Dedifferentiated amniotic fluid mesenchymal stem cell (primary cell): ENCODE measurements at regions not wholly inside any gene's neighbourhood (a gene's known extent, or its start where the extent isn't known, plus 50 kb on each side); places are given as distances from the start of the nearest gene placed in this dataset.
"Not testable (repeated sequence)": the region's sequence is repeated elsewhere in the genome, so short reads cannot be mapped to it uniquely, and the experiment has no call there.

Source experiments
- DNase-seq: peaks from one replicate; pipeline ENCODE4 v3.0.0-alpha.2; 2016; ENCODE audit errors: extremely low spot score

- DNase-seq = no peak
Observed at GRCh38 chr2:142716463-142717242, 160.8 kb upstream of the KYNU start.

- DNase-seq = no peak
Observed at GRCh38 chr2:142714600-142714999, 162.9 kb upstream of the KYNU start.

DNA sequence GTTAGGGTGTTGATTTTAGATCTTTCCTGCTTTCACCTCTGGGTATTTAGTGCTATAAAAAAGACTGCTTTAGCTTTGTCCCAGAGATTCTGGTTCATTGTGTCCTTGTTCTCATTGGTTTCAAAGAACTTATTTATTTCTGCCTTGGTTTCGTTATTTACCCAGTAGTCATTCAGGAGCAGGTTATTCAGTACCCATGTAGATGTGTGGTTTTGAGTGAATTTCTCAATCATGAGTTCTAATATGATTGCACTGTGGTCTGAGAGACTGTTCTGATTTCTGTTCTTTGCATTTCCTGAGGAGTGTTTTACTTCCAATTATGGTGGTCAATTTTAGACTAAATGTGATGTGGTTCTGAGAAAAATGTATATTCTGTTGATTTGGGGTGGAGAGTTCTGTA is 167.1 kb upstream of the KYNU start:
- DNase-seq = no peak

DNA sequence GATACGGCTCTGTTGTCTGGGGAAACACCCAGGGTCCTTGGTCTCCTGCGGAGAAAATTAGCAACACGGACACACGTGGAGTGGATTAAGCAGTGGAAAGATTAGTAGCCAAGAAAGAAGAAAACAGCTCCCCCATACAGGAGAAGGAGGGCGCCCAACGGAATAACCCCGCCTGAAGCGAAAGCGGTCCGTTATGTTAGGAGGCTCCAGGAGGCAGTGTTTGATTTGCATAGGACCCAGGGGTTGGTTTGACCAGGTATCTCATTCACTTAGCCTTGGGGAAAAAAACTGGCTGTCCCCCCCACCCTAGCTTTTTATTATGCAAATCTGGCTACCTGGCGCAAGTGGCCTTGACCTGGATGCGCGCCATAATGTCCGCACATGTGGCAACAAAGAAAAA is 170.1 kb upstream of the KYNU start:
- DNase-seq = no peak

DNA sequence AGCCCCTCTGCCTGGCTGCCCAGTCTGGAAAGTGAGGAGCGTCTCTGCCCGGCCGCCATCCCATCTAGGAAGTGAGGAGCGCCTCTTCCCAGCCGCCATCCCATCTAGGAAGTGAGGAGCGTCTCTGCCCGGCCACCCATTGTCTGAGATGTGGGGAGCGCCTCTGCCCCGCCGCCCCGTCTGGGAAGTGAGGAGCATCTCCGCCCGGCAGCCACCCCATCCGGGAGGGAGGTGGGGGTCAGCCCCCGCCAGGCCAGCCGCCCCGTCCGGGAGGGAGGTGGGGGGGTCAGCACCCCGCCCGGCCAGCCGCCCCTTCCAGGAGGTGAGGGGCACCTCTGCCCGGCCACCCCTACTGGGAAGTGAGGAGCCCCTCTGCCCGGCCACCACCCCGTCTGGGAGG is 175.1 kb upstream of the KYNU start:
- DNase-seq = not testable (repeated sequence)

GRCh38 chr2:142695350-142696257 is 181.9 kb upstream of the KYNU start:
- DNase-seq = not testable (repeated sequence)

DNA sequence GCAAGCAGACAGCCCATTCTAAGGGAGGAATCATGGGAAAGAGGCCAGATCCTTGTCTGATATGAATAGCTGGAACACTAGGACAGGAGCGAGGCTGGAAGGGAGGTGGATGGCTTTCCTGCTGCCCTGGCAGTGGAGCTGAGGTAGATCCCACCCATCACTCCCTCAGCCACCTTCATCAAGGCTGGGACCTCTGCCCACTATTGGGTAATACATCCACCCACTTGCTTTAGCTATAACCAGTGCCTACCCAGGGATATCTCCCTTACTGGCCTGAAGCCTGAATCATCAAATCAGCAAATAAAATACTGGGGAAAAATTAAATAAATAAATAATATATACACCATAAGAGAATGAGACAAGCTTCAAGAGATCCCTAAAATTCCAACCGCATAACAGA is 183.2 kb upstream of the KYNU start:
- DNase-seq = no peak

GRCh38 chr2:142693171-142693950 is 184.1 kb upstream of the KYNU start:
- no peak for DNase-seq

DNA sequence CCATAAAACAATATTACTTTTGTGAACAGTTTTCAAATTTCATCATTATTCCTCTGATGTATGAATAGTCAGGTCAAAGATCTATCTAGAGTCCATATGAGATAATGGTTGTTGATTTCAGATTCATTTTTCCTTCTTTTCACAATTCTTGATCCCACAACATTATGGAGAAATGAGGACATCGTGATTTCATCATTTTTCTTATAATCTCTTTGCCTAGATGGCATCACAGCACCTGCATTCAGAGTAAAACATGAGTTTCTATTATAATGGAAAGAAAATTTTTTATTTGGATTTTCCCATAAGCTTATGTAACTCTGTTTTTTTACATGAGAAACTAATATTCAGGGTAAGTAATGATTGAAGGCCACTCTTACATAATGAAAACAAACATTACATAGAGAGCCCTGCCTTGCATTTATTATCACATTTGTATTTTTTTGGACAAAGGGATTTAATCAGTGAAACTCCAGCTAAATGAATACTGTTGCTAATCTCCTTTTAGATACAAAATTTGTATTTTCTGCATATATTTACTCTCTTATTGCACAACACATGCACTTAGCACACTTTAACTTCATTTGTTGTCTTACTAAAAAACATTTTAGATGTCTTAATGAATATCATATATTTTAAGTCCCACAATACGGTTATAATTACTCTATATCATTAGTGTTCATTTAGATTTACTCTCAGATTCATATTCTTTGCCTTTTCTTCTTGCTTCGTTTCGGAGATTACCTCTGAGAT is 188.4 kb upstream of the KYNU start:
- DNase-seq = peak; percentile 7

DNA sequence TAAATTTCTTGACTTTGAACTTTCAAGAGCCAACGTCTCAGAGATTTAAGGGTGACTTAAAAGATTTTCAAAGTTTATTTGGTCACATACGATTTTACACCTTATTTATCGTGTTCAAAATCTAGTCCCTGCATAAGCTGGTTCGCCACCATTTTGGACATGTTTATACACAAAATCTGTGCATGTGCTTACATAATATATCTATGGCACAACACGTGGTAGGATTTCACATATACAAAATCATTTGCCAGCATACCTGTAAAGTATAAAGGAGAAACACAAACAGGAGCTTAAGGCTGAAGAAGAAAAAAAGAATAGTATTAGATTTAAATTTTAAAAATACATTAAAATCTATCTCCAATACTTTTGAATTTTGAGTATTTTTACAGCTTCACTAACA is 190.0 kb upstream of the KYNU start:
- no peak for DNase-seq

DNA sequence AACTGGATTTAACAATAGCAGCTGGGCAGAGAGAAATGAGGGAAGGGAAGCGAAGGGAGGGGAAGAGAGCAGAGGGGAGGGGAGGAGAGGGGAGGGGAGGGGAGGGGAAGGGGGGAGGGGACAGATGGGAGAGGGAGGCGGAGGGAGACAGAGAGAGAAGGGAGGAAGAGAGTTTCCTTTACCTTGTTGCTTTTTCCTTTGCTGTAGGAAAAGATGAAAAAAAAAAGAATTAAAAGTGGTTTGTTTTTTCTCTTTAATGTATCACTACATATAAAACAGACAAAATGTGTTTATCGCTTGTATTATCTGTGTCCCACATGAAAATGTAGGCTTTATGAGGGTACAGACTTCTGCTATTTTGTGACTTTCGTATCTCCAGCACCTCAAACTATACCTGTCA is 190.4 kb upstream of the KYNU start:
- no peak for DNase-seq

DNA sequence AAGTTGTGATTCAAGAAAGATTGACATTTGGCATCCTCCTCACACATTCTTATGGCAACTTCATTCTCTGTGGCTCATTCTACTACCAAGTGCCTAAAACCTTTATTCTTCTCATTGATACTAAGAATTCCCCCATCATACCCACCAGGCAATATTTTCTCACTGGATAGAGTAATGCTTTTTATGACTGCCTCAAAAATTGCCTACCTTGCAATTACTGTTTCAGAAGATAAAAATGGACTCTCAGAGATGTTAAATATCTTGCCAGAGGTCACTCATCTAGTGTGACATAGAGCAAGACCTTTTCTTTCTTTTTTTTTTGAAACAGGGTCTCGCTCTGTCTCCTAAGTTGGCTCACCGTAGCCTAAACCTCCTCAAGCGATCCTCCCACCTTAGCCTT is 192.8 kb upstream of the KYNU start:
- no peak for DNase-seq

- DNase-seq = no peak
Observed at GRCh38 chr2:142682528-142682927, 194.9 kb upstream of the KYNU start.

DNA sequence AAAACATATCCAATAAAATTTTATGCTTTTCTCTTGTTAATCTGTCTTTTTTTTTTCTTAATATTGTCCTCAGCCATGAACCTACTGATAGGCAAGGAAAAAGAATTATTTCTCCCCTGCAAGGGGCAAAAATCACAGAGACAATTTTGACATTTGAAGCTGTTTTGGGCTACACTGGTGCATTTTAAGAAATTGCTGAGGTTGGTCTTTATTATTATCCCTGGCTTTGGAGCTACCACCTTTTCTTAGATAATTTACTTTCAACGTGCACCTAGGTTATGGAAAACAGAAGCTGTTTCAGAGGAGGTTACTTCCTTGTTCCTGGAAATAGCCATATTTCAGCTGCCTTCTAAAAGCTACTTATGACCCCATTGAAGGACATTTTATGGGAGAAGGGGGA is 195.5 kb upstream of the KYNU start:
- no peak for DNase-seq

DNA sequence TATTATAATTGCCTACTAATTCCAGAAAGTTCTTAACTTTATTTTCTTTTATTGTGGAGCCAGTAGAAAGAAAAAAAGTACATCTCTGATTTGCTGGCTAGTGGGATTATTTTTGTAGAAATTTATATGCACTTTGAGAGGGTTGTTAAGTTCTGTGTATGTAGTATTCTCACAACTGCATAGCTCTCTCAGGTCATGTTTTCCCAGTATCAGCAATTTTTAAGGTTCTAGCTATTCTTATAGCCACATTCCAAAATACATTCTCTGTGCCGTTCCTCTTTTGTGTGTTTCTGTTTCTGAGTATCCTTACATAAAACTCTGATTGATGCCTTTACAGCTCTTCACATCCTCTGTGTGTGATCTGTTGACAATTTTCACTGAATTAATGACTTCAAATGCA is 199.3 kb upstream of the KYNU start:
- no peak for DNase-seq

DNA sequence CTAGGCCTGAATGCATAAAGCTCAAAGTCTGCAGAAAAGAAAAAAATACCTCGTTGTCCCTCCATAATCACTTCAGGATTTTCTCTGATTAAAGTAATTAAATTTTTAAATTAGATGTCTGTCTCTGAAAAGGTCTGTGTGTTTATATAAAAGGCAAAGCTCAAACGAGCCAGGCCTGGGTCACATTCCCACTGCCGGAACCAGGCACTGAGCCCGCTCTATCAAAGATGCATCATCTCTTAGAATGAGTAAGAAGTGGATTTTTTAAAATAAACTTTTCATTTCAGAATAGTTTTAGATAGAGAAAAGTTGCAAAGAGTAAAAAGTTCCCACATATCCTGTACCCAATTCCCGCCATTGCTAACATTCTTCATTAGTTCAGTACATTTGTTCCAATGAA is 202.1 kb upstream of the KYNU start:
- no peak for DNase-seq

DNA sequence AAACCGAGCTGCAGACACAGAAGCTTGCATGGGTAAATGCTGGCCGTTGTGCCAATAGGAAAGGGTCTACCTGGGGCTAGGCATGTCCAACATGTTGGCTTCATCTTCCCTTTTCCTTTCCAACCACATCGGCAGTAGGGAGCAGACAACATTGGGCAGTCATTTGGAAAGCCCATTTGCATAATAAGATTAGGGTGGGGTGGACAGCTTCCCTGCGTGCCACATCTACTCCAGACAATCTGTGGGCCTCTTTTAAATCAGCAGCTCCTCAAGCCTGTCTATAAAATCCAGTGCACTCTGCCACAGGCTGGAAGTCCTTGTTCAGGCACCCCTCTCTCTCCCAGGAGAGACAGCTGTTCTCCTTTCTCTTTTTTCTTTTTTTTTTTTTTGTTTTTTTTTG is 203.6 kb upstream of the KYNU start:
- no peak for DNase-seq

- DNase-seq = no peak
Observed at GRCh38 chr2:142672698-142673097, 204.8 kb upstream of the KYNU start.

GRCh38 chr2:142670362-142670761 is 207.1 kb upstream of the KYNU start:
- DNase-seq = no peak

DNA sequence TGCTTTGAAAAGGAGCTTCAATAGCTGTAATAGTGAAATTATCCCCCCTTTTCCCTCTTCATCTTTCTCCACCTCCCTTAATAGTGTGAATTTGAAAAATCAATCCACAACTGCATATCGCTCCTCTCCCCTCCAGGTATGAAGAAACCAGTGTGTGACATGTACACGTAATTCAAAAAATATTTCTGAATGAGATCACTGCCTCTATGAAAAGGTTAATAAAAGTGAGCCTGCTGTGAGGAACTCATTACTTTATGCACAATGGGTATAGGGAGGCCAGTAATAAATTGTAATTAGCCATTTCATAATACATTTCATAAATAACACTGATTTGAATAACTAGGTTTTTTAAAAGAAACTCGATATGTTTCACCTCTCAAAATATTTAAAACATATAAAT is 209.0 kb upstream of the KYNU start:
- no peak for DNase-seq

- no peak for DNase-seq
Observed at GRCh38 chr2:142665241-142665640, 212.2 kb upstream of the KYNU start.

- DNase-seq = no peak
Observed at GRCh38 chr2:142650601-142651000, 226.9 kb upstream of the KYNU start.
